K562 (cell line): ENCODE measurements at regions not wholly inside any gene's neighbourhood (a gene's known extent, or its start where the extent isn't known, plus 50 kb on each side); places are given as distances from the start of the nearest gene placed in this dataset.

Experiments
- ATAC-seq: fragments of 200-7000 bp; cut with Tn5 transposase; 3 replicates; pipeline ENCODE4 v1.9.1; 2020; ENCODE audit warnings: moderate library complexity
- BruUV-seq: library from RNA; stranded (reverse); fragments of 400-500 nt; replicated peaks from 2 replicates; lab custom pipeline; 2021; lab: Mats Ljungman, UMichigan
- CTCF ChIA-PET: fragments of 300-600 bp; formaldehyde crosslinking; extraction: SDS; loops from one replicate; lab custom pipeline; 2021; ENCODE audit warnings: low intra/inter-chr PET ratio; lab: Yijun Ruan, JAX
- POLR2A ChIA-PET: fragments of 300-600, 350-650 bp; sonication (Branson Sonifier 250); formaldehyde crosslinking; extraction: SDS; loops from one replicate; lab custom pipeline; 2021; ENCODE audit warnings: antibody characterized with exemption, inconsistent platforms; lab: Yijun Ruan, JAX
- DNase-seq, 4 experiments: peaks; one replicate each; pipeline versions ENCODE4 v3.0.0 to v3.0.0-alpha.2; 2011 to 2018; ENCODE audit warnings: low spot score in 3 of 4, mixed read lengths in 3 of 4; ENCODE audit errors: extremely low read depth in 1 of 4
- FAIRE-seq: peaks from 2 replicates; lab custom pipeline; 2011; peaks lifted over from hg19 to GRCh38; lab: Jason Lieb, UNC
- H2AFZ ChIP-seq: 2 replicates; pipeline ENCODE4 v1.6.0; 2011; ENCODE audit warnings: low read depth, low read length, control low read depth, inconsistent platforms
- H3K27ac ChIP-seq: fragments of 200-600 bp; 3 replicates; pipeline ENCODE4 v1.8.0; 2011; ENCODE audit warnings: low read depth, mild to moderate bottlenecking, control low read depth, inconsistent platforms, low read length, moderate library complexity, mixed read lengths; ENCODE audit errors: extremely low read depth
- H3K27me3 ChIP-seq, 2 experiments: fragments of 300-600 bp in 1 of 2; 2 replicates in 1 of 2; 3 replicates in 1 of 2; pipeline versions ENCODE4 v1.6.0 to v1.8.0; 2011; ENCODE audit warnings: inconsistent platforms in 2 of 2, low read length in 2 of 2, mild to moderate bottlenecking in 1 of 2, mixed read lengths in 1 of 2, moderate library complexity in 1 of 2; ENCODE audit not compliant: control insufficient read depth in 2 of 2, insufficient read depth in 2 of 2
- H3K36me3 ChIP-seq: fragments of 300-600 bp; 3 replicates; pipeline ENCODE4 v1.8.0; 2011; ENCODE audit warnings: mild to moderate bottlenecking, low read length, inconsistent platforms; ENCODE audit not compliant: control insufficient read depth, insufficient read depth
- H3K4me1 ChIP-seq, 2 experiments: fragments of 200-600 bp in 1 of 2; replicated peaks in 1 of 2; 2 replicates in 1 of 2; 3 replicates in 1 of 2; pipeline versions ENCODE4 v1.5.1 to v1.8.0; 2011; ENCODE audit warnings: inconsistent platforms in 2 of 2, low read length in 2 of 2, mild to moderate bottlenecking in 1 of 2, mixed read lengths in 1 of 2, moderate library complexity in 1 of 2; ENCODE audit not compliant: control insufficient read depth in 2 of 2, insufficient read depth in 2 of 2
- H3K4me2 ChIP-seq: 2 replicates; pipeline ENCODE4 v1.6.1; 2011; ENCODE audit warnings: low read length, control low read depth, inconsistent platforms, mixed read lengths; ENCODE audit not compliant: insufficient read depth
- H3K4me3 ChIP-seq: fragments of 200-600 bp; sonication (generic), shearing (Covaris generic); 2 replicates; pipeline ENCODE4 v1.5.1; 2016; ENCODE audit warnings: control low read depth, inconsistent platforms
- H3K79me2 ChIP-seq: fragments of 200-600 bp; 3 replicates; pipeline ENCODE4 v1.8.0; 2011; ENCODE audit warnings: low read length, inconsistent platforms; ENCODE audit not compliant: control insufficient read depth, insufficient read depth
- H3K9ac ChIP-seq, 2 experiments: 2 replicates each; pipeline versions ENCODE4 v1.6.0 to v1.6.1; 2011; ENCODE audit warnings: low read depth in 2 of 2, low read length in 2 of 2, control low read depth in 1 of 2, inconsistent platforms in 1 of 2, mild to moderate bottlenecking in 1 of 2, mixed read lengths in 1 of 2; ENCODE audit not compliant: insufficient read depth in 1 of 2
- H3K9me1 ChIP-seq: one replicate; pipeline ENCODE4 v1.6.0; 2011; ENCODE audit warnings: inconsistent platforms, mild to moderate bottlenecking, low read length, moderate library complexity; ENCODE audit not compliant: control insufficient read depth, insufficient read depth
- H3K9me3 ChIP-seq: replicated peaks from 2 replicates; pipeline ENCODE4 v1.5.1; 2011; ENCODE audit warnings: low read depth, low read length, inconsistent platforms; ENCODE audit not compliant: control insufficient read depth, insufficient read depth
- H4K20me1 ChIP-seq: replicated peaks from 2 replicates; pipeline ENCODE4 v1.6.1; 2011; ENCODE audit warnings: low read length, inconsistent platforms, mixed read lengths; ENCODE audit not compliant: control insufficient read depth, insufficient read depth
- FIP1L1 ChIP-seq: fragments of 200-400 bp; formaldehyde crosslinking; IDR thresholded peaks from 2 replicates; pipeline ENCODE4 v1.6.1; 2018; ENCODE audit warnings: mild to moderate bottlenecking, low read depth, low read length; ENCODE audit not compliant: poor library complexity, severe bottlenecking
- FOXA1 ChIP-seq: fragments of 450-650 bp; IDR thresholded peaks from 2 replicates; pipeline ENCODE4 v1.6.1; 2016; ENCODE audit warnings: mild to moderate bottlenecking, borderline replicate concordance
- IRF9 ChIP-seq: fragments of 450-650 bp; IDR thresholded peaks from 2 replicates; pipeline ENCODE4 v1.6.1; 2016; ENCODE audit warnings: missing biosample characterization, missing genetic modification characterization
- JUN ChIP-seq, 2 experiments: sonication (generic) in 1 of 2; formaldehyde crosslinking in 1 of 2; IDR thresholded peaks; 2 replicates each; pipeline versions ENCODE4 v1.6.1 to v1.8.0; 2012 to 2022; ENCODE audit warnings: borderline replicate concordance in 2 of 2, mild to moderate bottlenecking in 2 of 2, improper control_type of control experiment in 1 of 2, low read depth in 1 of 2, low read length in 1 of 2, missing genetic modification reagents in 1 of 2
- MCM7 ChIP-seq, 2 experiments: fragments of 450-650 bp; IDR thresholded peaks; 2 replicates each; pipeline ENCODE4 v1.6.1; 2016 to 2018
- MED1 ChIP-seq: sonication (generic); formaldehyde crosslinking; IDR thresholded peaks from 2 replicates; pipeline ENCODE4 v1.8.1; 2023; ENCODE audit warnings: missing genetic modification reagents, borderline replicate concordance
- MLLT1 ChIP-seq, 2 experiments: fragments of 450-650 bp; IDR thresholded peaks; 2 replicates each; pipeline ENCODE4 v1.6.1; 2016
- NCOA2 ChIP-seq, 2 experiments: fragments of 450-650 bp; IDR thresholded peaks; 2 replicates each; pipeline ENCODE4 v1.6.1; 2018; ENCODE audit warnings: mild to moderate bottlenecking in 2 of 2, moderate library complexity in 1 of 2; ENCODE audit not compliant: partially characterized antibody in 2 of 2
- NCOA6 ChIP-seq: fragments of 450-650 bp; IDR thresholded peaks from 2 replicates; pipeline ENCODE4 v1.6.1; 2017; ENCODE audit warnings: mild to moderate bottlenecking
- PCBP1 ChIP-seq: fragments of 200-400 bp; formaldehyde crosslinking; IDR thresholded peaks from 2 replicates; pipeline ENCODE4 v1.6.1; 2018; ENCODE audit warnings: mild to moderate bottlenecking, low read depth, low read length; ENCODE audit not compliant: poor library complexity, severe bottlenecking
- SLC30A9 ChIP-seq: fragments of 250-450 bp; sonication (Bioruptor Pico); IDR thresholded peaks from 2 replicates; pipeline ENCODE4 v1.8.0; 2022; ENCODE audit warnings: mild to moderate bottlenecking, moderate library complexity
- SNRNP70 ChIP-seq: fragments of 200-400 bp; formaldehyde crosslinking; optimal IDR thresholded peaks from 2 replicates; pipeline ENCODE3; 2017; ENCODE audit warnings: low read depth, low read length
- THRA ChIP-seq: fragments of 450-650 bp; IDR thresholded peaks from 2 replicates; pipeline ENCODE4 v1.6.1; 2017; ENCODE audit warnings: mild to moderate bottlenecking, moderate library complexity
- YY1 ChIP-seq, 3 experiments: IDR thresholded peaks; 2 replicates each; pipeline ENCODE4 v1.6.1; 2011; ENCODE audit warnings: low read length in 2 of 3, mild to moderate bottlenecking in 2 of 3, moderate library complexity in 2 of 3, borderline replicate concordance in 1 of 3, control low read depth in 1 of 3, low read depth in 1 of 3; ENCODE audit not compliant: insufficient read depth in 3 of 3, insufficient replicate concordance in 2 of 3, control insufficient read depth in 1 of 3, insufficient read length in 1 of 3; ENCODE audit errors: extremely low read depth in 1 of 3
- ZNF140 ChIP-seq: fragments of 250-450 bp; sonication (Bioruptor Pico); IDR thresholded peaks from 2 replicates; pipeline ENCODE4 v1.8.0; 2021; ENCODE audit warnings: moderate library complexity, mild to moderate bottlenecking, inconsistent platforms
- ZNF239 ChIP-seq: fragments of 250-450 bp; sonication (Bioruptor Pico); IDR thresholded peaks from 2 replicates; pipeline ENCODE4 v1.4.0; 2020; ENCODE audit warnings: mild to moderate bottlenecking
- ZNF695 ChIP-seq: fragments of 450-650 bp; formaldehyde crosslinking; IDR thresholded peaks from 2 replicates; pipeline ENCODE4 v1.4.0; 2020; ENCODE audit warnings: mild to moderate bottlenecking, moderate library complexity
- WGBS: fragments of 100-300 bp; shearing (Covaris generic); methylation state at CpG from one replicate; pipeline ENCODE4 v1.1.6; 2016; ENCODE audit warnings: low coverage, mixed read lengths; ENCODE audit not compliant: insufficient coverage; ENCODE audit errors: missing lambda C conversion rate; 5-methylcytosine and 5-hydroxymethylcytosine counted together
- in situ Hi-C: fragments of 300-500 bp; cut with MboI; formaldehyde crosslinking; loops from 4 replicates; pipeline ENCODE4 v1.15.0; 2018; ENCODE audit warnings: inconsistent platforms, mixed read lengths
- intact Hi-C: fragments of 100-400 bp; cut with micrococcal nuclease; formaldehyde crosslinking; loops from 2 replicates; pipeline ENCODE4 v1.14.2; 2022

GRCh38 chr7:156305351-156305750, 335.2 kb upstream of the RNF32 start:
- no peak for DNase-seq
- no peak overlapping the region for H3K9ac ChIP-seq
- no peaks in the 10 kb centered on the region for H3K9me1 ChIP-seq
- H3K27ac ChIP-seq: no peak overlapping the region
- H3K27me3 ChIP-seq: peaks cover 24 to 42% of the 10 kb centered on the region in 2 experiments
- H3K36me3 ChIP-seq: no peaks in the 10 kb centered on the region
- ChIA-PET CTCF (no interaction called here), POLR2A (no interaction called here)
- in situ Hi-C loops (no loop called here), intact Hi-C loops (no loop called here)
- no peak overlapping the region for H2AFZ ChIP-seq
- no peak overlapping the region for H3K4me2 ChIP-seq
- no peak overlapping the region for H3K4me3 ChIP-seq
- 1% methylated on average over 10 of the region's 10 CpGs for WGBS
- BruUV-seq: no TSS peak
- no peaks in the 10 kb centered on the region for H3K4me1 ChIP-seq
- TF ChIP-seq IRF9 (tag) (no peak), NCOA2 (IDR thresholded peaks at IDR 0.05; ENCODE audit: partially characterized antibody in 2 of 2) (no peak), ZNF695 (CRISPR knock-in tag) (no peak), YY1 (IDR thresholded peaks at IDR 0.05; ENCODE audit: borderline replicate concordance in 1 of 3, control insufficient read depth in 1 of 3, extremely low read depth in 1 of 3, insufficient read depth in 3 of 3, insufficient read length in 1 of 3, insufficient replicate concordance in 2 of 3, low read depth in 1 of 3, low read length in 2 of 3) (no peak), PCBP1 (no peak), JUN (IDR thresholded peaks at IDR 0.05; ENCODE audit: borderline replicate concordance, low read depth, low read length) (no peak), JUN (CRISPR knock-in tag; IDR thresholded peaks at IDR 0.05; ENCODE audit: borderline replicate concordance) (no peak), SNRNP70 (no peak), MLLT1 (IDR thresholded peaks at IDR 0.05) (no peak), NCOA6 (no peak), MED1 (CRISPR knock-in tag) (no peak), FIP1L1 (no peak), ZNF239 (CRISPR knock-in tag) (no peak), THRA (no peak), MCM7 (IDR thresholded peaks at IDR 0.05) (no peak), ZNF140 (CRISPR knock-in tag) (no peak), SLC30A9 (CRISPR knock-in tag) (no peak), FOXA1 (no peak)
- no peak for FAIRE-seq
- H3K9me3 ChIP-seq: no peaks in the 10 kb centered on the region
- ATAC-seq: no peak
- H4K20me1 ChIP-seq: no peaks in the 10 kb centered on the region
- no peaks in the 10 kb centered on the region for H3K79me2 ChIP-seq
